ENCODE measurements at regions not wholly inside any gene's neighbourhood (a gene's known extent, or its start where the extent isn't known, plus 50 kb on each side); places are given as distances from the start of the nearest gene placed in this dataset.
A peak's percentile ranks its signal among the peaks of the same experiment; 100 is the strongest.

- no peak for DNase-seq (ENCODE audit: low read depth)
Observed at GRCh38 chr5:143464723-143465490, 61.4 kb upstream of the NR3C1 start.

- no peak for DNase-seq (ENCODE audit: low read depth)
Observed at GRCh38 chr5:143462431-143462830, 58.9 kb upstream of the NR3C1 start.

GRCh38 chr5:143459433-143459832 is 55.9 kb upstream of the NR3C1 start:
- no peak for DNase-seq (ENCODE audit: low read depth)

GRCh38 chr5:143456952-143457547 is 53.6 kb upstream of the NR3C1 start:
- DNase-seq (ENCODE audit: low read depth) = peak; percentile 36

- DNase-seq (ENCODE audit: low read depth) = no peak
Observed at GRCh38 chr5:143454936-143455516, 51.5 kb upstream of the NR3C1 start.

- no peak for DNase-seq (ENCODE audit: low read depth)
Observed at GRCh38 chr5:143453720-143454119, 50.2 kb upstream of the NR3C1 start.
